NAMALWA (cell line): ENCODE measurements at regions not wholly inside any gene's neighbourhood (a gene's known extent, or its start where the extent isn't known, plus 50 kb on each side); places are given as distances from the start of the nearest gene placed in this dataset.

ENCODE experiments used
- DNase-seq: peaks from one replicate; pipeline ENCODE4 v3.0.0-alpha.2; 2015; ENCODE audit warnings: low spot score

GRCh38 chr3:66128623-66129022, 89.9 kb upstream of the MAGI1 start:
- no peak for DNase-seq

- DNase-seq, result no peak
These were observed 82.6 kb upstream of the MAGI1 start for GRCh38 chr3:66121318-66121717.

- DNase-seq, result no peak
These were observed 77.3 kb upstream of the MAGI1 start for GRCh38 chr3:66115858-66116654.

- no peak for DNase-seq
These were observed 74.8 kb upstream of the MAGI1 start for GRCh38 chr3:66113542-66113941.

- no peak for DNase-seq
These were observed 72.1 kb upstream of the MAGI1 start for GRCh38 chr3:66110840-66111239.

- no peak for DNase-seq
These were observed 69.1 kb upstream of the MAGI1 start for GRCh38 chr3:66107855-66108254.

GRCh38 chr3:66106788-66107187, 68.1 kb upstream of the MAGI1 start:
- DNase-seq, result no peak

- DNase-seq, result no peak
These were observed 65.8 kb upstream of the MAGI1 start for GRCh38 chr3:66104535-66104934.

- DNase-seq, result no peak
These were observed 65.0 kb upstream of the MAGI1 start for GRCh38 chr3:66103729-66104128.

- DNase-seq, result no peak
These were observed 63.2 kb upstream of the MAGI1 start for GRCh38 chr3:66101901-66102300.

GRCh38 chr3:66099541-66100065, 60.9 kb upstream of the MAGI1 start:
- DNase-seq, result no peak

- DNase-seq, result no peak
These were observed 59.7 kb upstream of the MAGI1 start for GRCh38 chr3:66098436-66098835.

- no peak for DNase-seq
These were observed 58.9 kb upstream of the MAGI1 start for GRCh38 chr3:66097647-66098046.

- no peak for DNase-seq
These were observed 56.7 kb upstream of the MAGI1 start for GRCh38 chr3:66095295-66096001.

GRCh38 chr3:66093981-66094380, 55.3 kb upstream of the MAGI1 start:
- DNase-seq, result no peak

- DNase-seq, result no peak
These were observed 53.7 kb upstream of the MAGI1 start for GRCh38 chr3:66092175-66092995.
